HEK293T (cell line): ENCODE measurements at regions not wholly inside any gene's neighbourhood (a gene's known extent, or its start where the extent isn't known, plus 50 kb on each side); places are given as distances from the start of the nearest gene placed in this dataset.

ENCODE experiments used
- BHLHE40 ChIP-seq: fragments of 450-650 bp; IDR thresholded peaks from 2 replicates; pipeline ENCODE4 v1.6.1; 2016; ENCODE audit warnings: mild to moderate bottlenecking, moderate library complexity, borderline replicate concordance
- CTBP1 ChIP-seq: fragments of 450-650 bp; IDR thresholded peaks from 2 replicates; pipeline ENCODE4 v1.6.1; 2016; ENCODE audit warnings: borderline replicate concordance
- ELF4 ChIP-seq: fragments of 450-650 bp; IDR thresholded peaks from 2 replicates; pipeline ENCODE4 v1.6.1; 2017; ENCODE audit warnings: antibody characterized with exemption
- FOXA1 ChIP-seq: fragments of 450-650 bp; IDR thresholded peaks from 2 replicates; pipeline ENCODE4 v1.6.1; 2016; ENCODE audit warnings: mild to moderate bottlenecking
- FOXK2 ChIP-seq: fragments of 450-650 bp; IDR thresholded peaks from 2 replicates; pipeline ENCODE4 v1.6.1; 2016; ENCODE audit warnings: mild to moderate bottlenecking
- FOXM1 ChIP-seq: fragments of 450-650 bp; IDR thresholded peaks from 2 replicates; pipeline ENCODE4 v1.6.1; 2017; ENCODE audit warnings: mild to moderate bottlenecking, borderline replicate concordance
- HDGF ChIP-seq: fragments of 450-650 bp; IDR thresholded peaks from 2 replicates; pipeline ENCODE4 v1.6.1; 2017; ENCODE audit warnings: antibody characterized with exemption, borderline replicate concordance
- L3MBTL2 ChIP-seq: fragments of 450-650 bp; conservative IDR thresholded peaks from 2 replicates; pipeline ENCODE4 v1.6.1; 2016; ENCODE audit warnings: mild to moderate bottlenecking
- LEF1 ChIP-seq: fragments of 450-650 bp; IDR thresholded peaks from 2 replicates; pipeline ENCODE4 v1.6.1; 2017; ENCODE audit warnings: mild to moderate bottlenecking, borderline replicate concordance
- PKNOX1 ChIP-seq: fragments of 450-650 bp; IDR thresholded peaks from 2 replicates; pipeline ENCODE4 v1.6.1; 2016
- SP1 ChIP-seq: fragments of 450-650 bp; IDR thresholded peaks from 2 replicates; pipeline ENCODE4 v1.6.1; 2017
- TARDBP ChIP-seq: fragments of 450-650 bp; IDR thresholded peaks from 2 replicates; pipeline ENCODE4 v1.6.1; 2016
- ZNF384 ChIP-seq: fragments of 450-650 bp; IDR thresholded peaks from 2 replicates; pipeline ENCODE4 v1.6.1; 2016

GRCh38 chr18:59968583-59968982, 68.8 kb downstream of the PMAIP1 start:
- no peak for TF ChIP-seq TARDBP
- TF ChIP-seq FOXA1 = no peak
- TF ChIP-seq ELF4 = no peak
- no peak for TF ChIP-seq FOXM1
- TF ChIP-seq SP1 = no peak
- TF ChIP-seq L3MBTL2 = no peak
- TF ChIP-seq LEF1 = no peak
- no peak for TF ChIP-seq HDGF
- TF ChIP-seq PKNOX1 = no peak
- TF ChIP-seq BHLHE40 = no peak
- no peak for TF ChIP-seq FOXK2
- no peak for TF ChIP-seq CTBP1
- TF ChIP-seq ZNF384 = no peak
